Liver (tissue), 8 donors: ENCODE measurements at regions not wholly inside any gene's neighbourhood (a gene's known extent, or its start where the extent isn't known, plus 50 kb on each side); places are given as distances from the start of the nearest gene placed in this dataset.

Experiments used
- DNase-seq: peaks from one replicate; pipeline ENCODE4 v3.0.0-alpha.2; 2017; ENCODE audit warnings: low spot score
- H3K27ac ChIP-seq, 2 donors: one replicate each; pipeline ENCODE4 v1.7.0; 2013; ENCODE audit warnings: inconsistent platforms in 2 of 2, low read length in 2 of 2, control low read depth in 1 of 2, low read depth in 1 of 2, mild to moderate bottlenecking in 1 of 2
- H3K27me3 ChIP-seq, 4 donors: one replicate each; pipeline versions ENCODE4 v1.6.1 to v1.7.0; 2013; ENCODE audit warnings: low read length in 3 of 4, inconsistent platforms in 1 of 4, mild to moderate bottlenecking in 1 of 4, moderate library complexity in 1 of 4; ENCODE audit not compliant: control insufficient read depth in 4 of 4, insufficient read depth in 4 of 4
- H3K36me3 ChIP-seq, 4 donors: one replicate each; pipeline versions ENCODE4 v1.6.1 to v1.7.0; 2013; ENCODE audit warnings: low read length in 3 of 4, mild to moderate bottlenecking in 3 of 4, low read depth in 1 of 4, moderate library complexity in 1 of 4; ENCODE audit not compliant: control insufficient read depth in 4 of 4, insufficient read depth in 3 of 4
- H3K4me1 ChIP-seq, 4 donors: one replicate each; pipeline versions ENCODE4 v1.6.1 to v1.7.0; 2013; ENCODE audit warnings: low read length in 3 of 4, mild to moderate bottlenecking in 3 of 4, moderate library complexity in 1 of 4; ENCODE audit not compliant: control insufficient read depth in 4 of 4, insufficient read depth in 4 of 4
- H3K4me3 ChIP-seq, 3 donors: one replicate each; pipeline versions ENCODE4 v1.6.1 to v1.7.0; 2013; ENCODE audit warnings: low read length in 3 of 3, control low read depth in 1 of 3, low read depth in 1 of 3, mild to moderate bottlenecking in 1 of 3
- H3K9ac ChIP-seq, 2 donors: one replicate each; pipeline ENCODE4 v1.7.0; 2013; ENCODE audit warnings: low read length in 2 of 2, mild to moderate bottlenecking in 2 of 2, moderate library complexity in 2 of 2, control low read depth in 1 of 2, low read depth in 1 of 2
- H3K9me3 ChIP-seq, 4 donors: one replicate each; pipeline versions ENCODE4 v1.6.1 to v1.7.0; 2013; ENCODE audit warnings: low read length in 3 of 4; ENCODE audit not compliant: control insufficient read depth in 4 of 4
- ATF3 ChIP-seq: IDR thresholded peaks from 2 replicates; pipeline ENCODE4 v1.6.1; 2016; ENCODE audit warnings: antibody characterized with exemption
- CTCF ChIP-seq: fragments of 150-350 bp; IDR thresholded peaks from 2 replicates; pipeline ENCODE4 v1.5.1; 2017; ENCODE audit warnings: improper control_type of control experiment, low read depth, low read length; ENCODE audit not compliant: missing input control
- EGR1 ChIP-seq, 2 donors: IDR thresholded peaks; 2 replicates each; pipeline ENCODE4 v1.6.1; 2016 to 2018; ENCODE audit warnings: antibody characterized with exemption in 2 of 2, low read depth in 2 of 2
- FOXA1 ChIP-seq: IDR thresholded peaks from 2 replicates; pipeline ENCODE4 v1.6.1; 2016; ENCODE audit warnings: antibody characterized with exemption
- FOXA2 ChIP-seq: IDR thresholded peaks from 2 replicates; pipeline ENCODE4 v1.6.1; 2016; ENCODE audit warnings: antibody characterized with exemption
- GABPA ChIP-seq, 2 donors: IDR thresholded peaks in 1 of 2; conservative IDR thresholded peaks in 1 of 2; 2 replicates each; pipeline ENCODE4 v1.6.1; 2016; ENCODE audit warnings: antibody characterized with exemption in 2 of 2, mild to moderate bottlenecking in 1 of 2, moderate library complexity in 1 of 2
- HNF4A ChIP-seq, 2 donors: conservative IDR thresholded peaks; 2 replicates each; pipeline ENCODE4 v1.6.1; 2016; ENCODE audit warnings: antibody characterized with exemption in 2 of 2, mild to moderate bottlenecking in 2 of 2
- JUND ChIP-seq, 2 donors: IDR thresholded peaks; 2 replicates each; pipeline ENCODE4 v1.6.1; 2016; ENCODE audit warnings: antibody characterized with exemption in 2 of 2
- MAX ChIP-seq: IDR thresholded peaks from 2 replicates; pipeline ENCODE4 v1.6.1; 2016; ENCODE audit warnings: antibody characterized with exemption
- NR2F2 ChIP-seq: IDR thresholded peaks from 2 replicates; pipeline ENCODE4 v1.6.1; 2016; ENCODE audit warnings: antibody characterized with exemption
- RAD21 ChIP-seq, 2 donors: IDR thresholded peaks; 2 replicates each; pipeline ENCODE4 v1.6.1; 2016; ENCODE audit warnings: antibody characterized with exemption in 2 of 2, mild to moderate bottlenecking in 2 of 2
- REST ChIP-seq: IDR thresholded peaks from 2 replicates; pipeline ENCODE4 v1.6.1; 2016; ENCODE audit warnings: antibody characterized with exemption, mild to moderate bottlenecking
- RXRA ChIP-seq, 2 donors: IDR thresholded peaks; 2 replicates each; pipeline ENCODE4 v1.6.1; 2017 to 2018; ENCODE audit warnings: antibody characterized with exemption in 2 of 2, mild to moderate bottlenecking in 1 of 2
- SP1 ChIP-seq: IDR thresholded peaks from 2 replicates; pipeline ENCODE4 v1.6.1; 2018; ENCODE audit warnings: antibody characterized with exemption, mild to moderate bottlenecking
- TAF1 ChIP-seq: conservative IDR thresholded peaks from 2 replicates; pipeline ENCODE4 v1.6.1; 2016; ENCODE audit warnings: antibody characterized with exemption, mild to moderate bottlenecking
- YY1 ChIP-seq: IDR thresholded peaks from 2 replicates; pipeline ENCODE4 v1.6.1; 2016; ENCODE audit warnings: antibody characterized with exemption, mild to moderate bottlenecking
- ZBTB33 ChIP-seq: IDR thresholded peaks from 2 replicates; pipeline ENCODE4 v1.6.1; 2016; ENCODE audit warnings: antibody characterized with exemption
- WGBS: extraction: QIAGEN DNeasy Blood & Tissue Kit; methylation state at CpG from one replicate; pipeline ENCODE4 v1.1.7; 2013; 5-methylcytosine and 5-hydroxymethylcytosine counted together
- donor health status: healthy.
- donor health status: healthy.
- donor health status: healthy.
- donor health status: healthy.
- donor health status: healthy.

- Histone ChIP-seq H3K27ac (no peak overlapping the region), H3K27me3 (no peaks in the 10 kb centered on the region), H3K9me3 (no peaks in the 10 kb centered on the region), H3K4me1 (peaks cover 0 to 6% (median under 1%) of the 10 kb centered on the region in 4 donors), H3K4me3 (no peak overlapping the region), H3K36me3 (no peaks in the 10 kb centered on the region), H3K9ac (no peak overlapping the region)
- WGBS: 36% methylated on average over 3 of the region's 3 CpGs
- TF ChIP-seq RXRA (IDR thresholded peaks at IDR 0.05) (no peak), ZBTB33 (no peak), TAF1 (no peak), JUND (IDR thresholded peaks at IDR 0.05) (no peak), REST (no peak), ATF3 (no peak), MAX (no peak), GABPA (IDR thresholded peaks at IDR 0.05 in 1 of 2, conservative IDR thresholded peaks at IDR 0.05 in 1 of 2) (no peak), SP1 (no peak), EGR1 (IDR thresholded peaks at IDR 0.05; ENCODE audit: low read depth in 2 of 2) (no peak), NR2F2 (no peak), YY1 (no peak), HNF4A (conservative IDR thresholded peaks at IDR 0.05) (no peak), CTCF (no peak), RAD21 (IDR thresholded peaks at IDR 0.05) (no peak), FOXA2 (no peak), FOXA1 (no peak)
- DNase-seq: no peak
Measured at GRCh38 chr1:219560856-219561255, 52.0 kb downstream of the ZC3H11B start.

GRCh38 chr1:219559899-219560298, 53.0 kb downstream of the ZC3H11B start:
- no peak for DNase-seq
- Histone ChIP-seq H3K9ac (no peak overlapping the region), H3K9me3 (no peaks in the 10 kb centered on the region), H3K4me3 (no peak overlapping the region), H3K27me3 (no peaks in the 10 kb centered on the region), H3K4me1 (peaks cover 0 to 11% (median 7%) of the 10 kb centered on the region in 4 donors), H3K27ac (no peak overlapping the region), H3K36me3 (no peaks in the 10 kb centered on the region)
- 95% methylated on average over 4 of the region's 4 CpGs for WGBS
- no peak for TF ChIP-seq RAD21 (IDR thresholded peaks at IDR 0.05)
- no peak for TF ChIP-seq JUND (IDR thresholded peaks at IDR 0.05)
